NB4 (cell line): ENCODE measurements at regions not wholly inside any gene's neighbourhood (a gene's known extent, or its start where the extent isn't known, plus 50 kb on each side); places are given as distances from the start of the nearest gene placed in this dataset.

Experiments
- DNase-seq: peaks from one replicate; pipeline ENCODE4 v3.0.0; 2010; ENCODE audit warnings: low read depth
- H3K4me3 ChIP-seq: one replicate; pipeline ENCODE4 v1.5.1; 2011; ENCODE audit warnings: mild to moderate bottlenecking, low read depth, low read length, moderate library complexity
- CTCF ChIP-seq: IDR thresholded peaks from one replicate; pipeline ENCODE4 v1.5.1; 2012; ENCODE audit warnings: low read depth, low read length
- MYC ChIP-seq: IDR thresholded peaks from 2 replicates; pipeline ENCODE4 v1.6.1; 2011; ENCODE audit warnings: low read depth, low read length
- POLR2A ChIP-seq: IDR thresholded peaks from 2 replicates; pipeline ENCODE4 v1.6.1; 2011; ENCODE audit warnings: mild to moderate bottlenecking; ENCODE audit not compliant: insufficient read length; ENCODE audit errors: extremely low read depth
- TF ChIP-seq, protein P1 (sequence below): IDR thresholded peaks from 2 replicates; pipeline ENCODE4 v1.6.1; 2011; ENCODE audit warnings: low read depth, low read length

- no peak overlapping the region for H3K4me3 ChIP-seq
- TF ChIP-seq CTCF (no peak), MYC (no peak), POLR2A (no peak)
- TF ChIP-seq, protein P1, sequence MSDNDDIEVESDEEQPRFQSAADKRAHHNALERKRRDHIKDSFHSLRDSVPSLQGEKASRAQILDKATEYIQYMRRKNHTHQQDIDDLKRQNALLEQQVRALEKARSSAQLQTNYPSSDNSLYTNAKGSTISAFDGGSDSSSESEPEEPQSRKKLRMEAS = no peak
- DNase-seq = no peak
Observed at GRCh38 chr4:14446311-14446710, 556.0 kb upstream of the CPEB2 start.

- TF ChIP-seq POLR2A = no peak
- TF ChIP-seq, protein P1 = no peak
- no peak for TF ChIP-seq MYC
- no peak for TF ChIP-seq CTCF
- DNase-seq = no peak
- H3K4me3 ChIP-seq = no peak overlapping the region
Observed at GRCh38 chr4:14446904-14447303, 555.4 kb upstream of the CPEB2 start.

- DNase-seq = no peak
- H3K4me3 ChIP-seq = no peak overlapping the region
- no peak for TF ChIP-seq MYC
- no peak for TF ChIP-seq CTCF
- TF ChIP-seq, protein P1 = no peak
- no peak for TF ChIP-seq POLR2A
Observed at GRCh38 chr4:14449308-14449707, 553.0 kb upstream of the CPEB2 start.

GRCh38 chr4:14452001-14452400, 550.3 kb upstream of the CPEB2 start:
- DNase-seq = no peak
- TF ChIP-seq MYC (no peak), CTCF (no peak), POLR2A (no peak)
- TF ChIP-seq, protein P1 = no peak
- no peak overlapping the region for H3K4me3 ChIP-seq

DNA sequence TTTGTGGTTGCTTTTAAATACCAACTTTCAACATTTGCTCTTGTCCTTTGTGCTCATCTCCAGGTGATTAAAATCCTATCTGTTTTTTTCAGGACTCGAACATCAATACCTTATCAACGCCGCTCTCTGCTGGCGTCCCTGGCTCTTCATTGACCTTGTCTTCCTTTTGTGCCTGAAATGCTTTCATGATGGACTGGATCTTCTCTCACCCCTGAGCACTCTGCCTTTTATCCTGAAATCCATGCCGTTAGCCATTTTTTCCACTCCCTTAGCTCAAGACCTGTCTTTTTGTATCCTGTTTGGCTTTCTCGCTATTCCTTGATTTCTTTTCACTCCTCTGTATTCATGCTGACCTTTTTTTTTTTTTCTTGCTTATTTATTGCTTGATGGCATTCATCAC, 549.5 kb upstream of the CPEB2 start:
- no peak for TF ChIP-seq MYC
- TF ChIP-seq CTCF = no peak
- TF ChIP-seq, protein P1 = no peak
- no peak overlapping the region for H3K4me3 ChIP-seq
- no peak for DNase-seq

DNA sequence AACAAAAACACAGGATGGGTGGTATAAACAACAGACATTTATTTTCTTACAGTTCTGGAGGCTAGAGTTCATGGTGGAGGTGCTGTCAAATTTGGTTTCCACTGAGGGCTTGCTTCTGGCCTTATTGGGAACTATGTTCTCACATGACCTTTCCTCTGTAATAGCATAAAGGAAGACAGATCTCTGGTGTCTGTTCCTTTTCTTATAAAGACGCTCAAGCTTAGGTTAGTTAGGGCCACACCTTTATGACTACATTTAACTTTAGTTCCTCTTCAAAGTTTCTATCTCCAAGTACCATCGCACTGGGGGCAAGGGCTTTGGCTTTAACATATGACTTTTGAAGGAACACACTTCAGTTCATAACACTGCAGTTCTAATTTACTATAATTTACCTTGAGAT, 543.8 kb upstream of the CPEB2 start:
- TF ChIP-seq, protein P1 = no peak
- TF ChIP-seq MYC (no peak), CTCF (no peak), POLR2A (no peak)
- H3K4me3 ChIP-seq = no peak overlapping the region
- DNase-seq = no peak
